ENCODE measurements at regions not wholly inside any gene's neighbourhood (a gene's known extent, or its start where the extent isn't known, plus 50 kb on each side); places are given as distances from the start of the nearest gene placed in this dataset.
"Not testable (repeated sequence)": the region's sequence is repeated elsewhere in the genome, so short reads cannot be mapped to it uniquely, and the experiment has no call there.

DNA sequence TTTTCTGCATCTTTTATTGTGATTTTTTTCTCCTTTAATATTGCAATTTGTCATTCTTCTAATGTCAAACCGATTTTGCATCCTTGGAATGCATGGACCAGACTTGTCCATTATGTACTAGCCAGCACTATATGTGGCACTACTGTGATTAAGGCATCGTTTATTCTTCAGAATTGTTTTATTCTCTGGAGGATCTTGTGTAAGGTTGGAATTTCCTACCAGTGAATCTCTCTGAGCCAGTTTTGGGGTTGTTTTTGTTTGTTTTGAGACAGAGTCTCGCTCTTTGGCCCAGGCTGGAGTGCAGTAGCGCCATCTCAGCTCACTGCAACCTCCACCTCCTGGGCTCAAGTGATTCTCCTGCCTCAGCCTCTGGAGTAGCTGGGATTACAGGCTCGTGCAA is 58.5 kb downstream of the IGLL5 start:
- DNase-seq, result no peak

DNA sequence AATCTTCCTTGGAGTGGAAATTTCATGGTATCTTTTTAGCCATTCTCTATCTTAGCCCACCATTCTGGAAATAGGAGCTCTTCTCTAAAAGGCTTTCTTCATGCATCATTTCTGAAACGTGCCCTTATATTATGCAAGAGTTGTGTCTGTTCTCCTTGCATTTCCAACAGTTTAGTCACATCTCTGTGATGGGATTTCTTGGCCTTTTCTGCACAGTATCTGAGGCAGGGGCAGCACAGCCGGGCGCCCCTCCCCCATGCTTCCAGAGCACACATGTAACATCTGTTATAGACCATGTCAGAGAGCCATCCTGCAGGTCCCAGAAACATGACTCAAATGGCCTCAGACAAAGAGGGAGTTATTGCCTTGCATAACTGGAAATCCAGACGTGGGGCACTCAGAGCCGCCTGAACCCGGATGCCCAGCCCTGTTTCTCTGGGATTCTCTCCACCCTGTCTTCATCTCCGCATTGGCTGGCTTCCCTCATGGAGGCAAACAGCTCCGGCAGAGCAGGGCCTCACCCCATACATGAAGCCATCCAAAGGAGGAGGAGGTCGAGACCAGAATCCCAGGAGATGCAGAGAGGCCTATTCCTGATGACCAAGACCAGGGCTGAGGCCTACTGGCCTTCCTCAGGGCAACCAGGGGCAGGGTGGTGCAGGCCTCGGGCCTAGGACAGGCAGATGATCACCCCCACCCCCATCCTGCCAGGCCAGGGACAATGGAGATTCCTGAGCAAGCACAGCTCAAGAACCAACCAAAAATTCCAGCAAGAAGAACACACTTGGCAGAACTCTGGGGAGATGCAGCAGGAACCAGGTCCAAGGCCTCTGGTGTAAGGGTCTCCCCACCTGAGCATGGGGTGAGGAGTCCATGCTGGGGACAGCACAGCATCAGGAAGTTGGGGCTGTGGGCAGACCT is 61.3 kb downstream of the IGLL5 start:
- DNase-seq, result no peak

DNA sequence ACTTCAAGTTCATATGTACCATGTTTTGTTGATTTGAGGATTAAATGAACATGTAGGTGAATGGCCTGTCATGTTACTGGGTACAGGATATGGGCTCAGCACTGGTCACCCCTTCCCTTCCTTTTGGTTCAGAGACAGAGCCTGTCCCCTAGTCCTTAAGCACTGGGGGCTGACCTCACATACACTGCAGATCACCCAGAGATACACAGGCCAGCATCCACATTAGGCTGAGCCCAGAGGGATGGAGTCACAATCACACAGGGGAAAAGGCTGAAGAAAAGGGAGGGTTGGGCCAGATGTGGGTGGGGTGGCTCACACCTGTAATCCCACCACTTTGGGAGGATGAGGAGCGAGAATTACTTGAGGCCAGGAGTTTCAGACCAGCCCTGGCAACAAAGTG is 62.3 kb downstream of the IGLL5 start:
- DNase-seq, result no peak

DNA sequence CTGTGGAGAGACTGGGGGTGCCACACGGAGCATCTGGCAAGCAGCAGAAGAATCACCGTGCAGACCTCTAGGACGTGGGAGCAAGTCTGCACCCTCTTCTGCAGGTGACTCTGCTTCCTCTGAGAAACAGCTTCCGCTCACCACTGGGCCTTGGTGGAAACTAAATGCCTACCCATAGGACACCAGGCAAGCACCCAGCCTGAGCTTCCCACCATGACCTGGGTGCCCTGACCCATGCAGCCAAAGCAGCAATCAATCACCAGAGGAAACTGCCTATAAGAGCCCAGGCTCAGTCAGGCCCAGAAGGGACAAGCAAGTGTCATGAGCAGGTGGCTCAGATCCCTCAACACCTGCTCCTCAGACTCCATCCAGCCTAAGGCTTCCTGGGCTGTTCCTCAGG is 63.4 kb downstream of the IGLL5 start:
- no peak for DNase-seq

DNA sequence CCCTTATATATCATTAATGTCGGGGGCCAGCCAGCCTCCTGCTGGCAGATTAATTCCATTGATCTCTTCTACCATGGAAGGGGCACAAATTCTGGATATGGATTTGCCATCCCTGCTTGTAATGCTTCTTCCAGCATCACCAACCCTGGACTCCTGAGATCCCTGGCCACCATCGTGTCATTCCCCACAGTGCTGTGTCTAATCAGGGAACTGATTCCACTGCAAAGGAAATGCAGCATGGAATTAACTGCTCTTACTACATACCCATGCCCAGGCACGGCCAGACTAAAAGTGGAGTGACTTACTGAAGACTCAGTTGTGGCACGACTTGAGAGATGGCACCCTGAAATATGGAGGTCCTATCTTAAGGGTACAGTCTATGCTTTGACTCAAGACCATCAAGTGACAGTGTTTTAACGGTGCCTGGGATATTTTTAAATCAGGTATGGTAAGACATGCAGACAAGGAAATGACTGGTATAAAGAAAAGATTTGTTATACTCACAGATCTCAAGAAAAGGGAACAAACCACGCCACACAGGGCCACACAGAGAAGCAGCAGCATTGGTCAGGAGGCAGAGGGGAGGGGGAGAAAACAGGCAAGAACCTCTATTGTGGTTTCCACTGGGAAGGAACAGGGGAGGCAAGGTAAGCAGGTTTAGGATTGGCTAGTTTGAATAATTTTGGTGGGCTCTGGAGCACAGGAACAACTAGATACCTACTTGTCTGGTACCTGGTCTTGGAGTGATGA is 65.1 kb downstream of the IGLL5 start:
- DNase-seq, result no peak

DNA sequence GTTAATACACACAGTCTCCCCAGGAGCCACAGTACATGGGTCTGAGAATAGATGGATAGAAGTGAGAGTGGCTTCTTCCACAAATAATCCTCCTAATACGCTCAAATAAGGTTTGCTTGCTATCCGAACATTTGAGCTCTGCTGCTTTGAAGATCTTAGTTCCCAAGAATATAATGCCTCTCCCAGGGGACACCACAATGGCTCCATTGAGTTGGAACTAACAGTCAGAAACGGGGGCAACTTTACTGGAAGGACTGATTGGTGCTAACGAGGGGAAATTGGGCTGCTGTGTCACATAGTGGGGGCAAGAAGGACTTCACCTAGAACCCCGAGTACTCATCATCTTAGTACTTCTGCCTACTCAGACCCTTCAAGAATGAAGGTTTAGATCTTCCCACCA is 66.2 kb downstream of the IGLL5 start:
- no peak for DNase-seq

DNA sequence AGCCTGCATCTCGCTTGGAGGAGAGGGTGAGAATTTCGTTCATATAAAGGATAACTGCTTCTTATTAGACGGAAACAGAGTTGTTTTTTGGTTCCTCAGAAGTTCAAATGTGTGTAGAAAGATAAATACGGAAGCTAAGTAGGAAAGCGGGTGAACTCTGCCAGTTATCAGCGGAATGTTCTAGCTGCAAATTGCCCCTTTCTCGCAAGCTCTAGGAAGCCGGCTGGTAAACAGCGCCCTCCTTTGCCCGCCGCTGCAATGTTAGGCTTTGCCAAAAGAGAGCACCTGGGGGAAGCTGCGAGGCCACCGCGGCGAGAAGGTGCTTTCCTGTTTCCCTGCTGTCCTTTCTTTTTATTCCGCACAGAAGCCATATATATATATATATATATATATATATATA is 67.0 kb downstream of the IGLL5 start:
- peak; percentile 15 for DNase-seq

DNA sequence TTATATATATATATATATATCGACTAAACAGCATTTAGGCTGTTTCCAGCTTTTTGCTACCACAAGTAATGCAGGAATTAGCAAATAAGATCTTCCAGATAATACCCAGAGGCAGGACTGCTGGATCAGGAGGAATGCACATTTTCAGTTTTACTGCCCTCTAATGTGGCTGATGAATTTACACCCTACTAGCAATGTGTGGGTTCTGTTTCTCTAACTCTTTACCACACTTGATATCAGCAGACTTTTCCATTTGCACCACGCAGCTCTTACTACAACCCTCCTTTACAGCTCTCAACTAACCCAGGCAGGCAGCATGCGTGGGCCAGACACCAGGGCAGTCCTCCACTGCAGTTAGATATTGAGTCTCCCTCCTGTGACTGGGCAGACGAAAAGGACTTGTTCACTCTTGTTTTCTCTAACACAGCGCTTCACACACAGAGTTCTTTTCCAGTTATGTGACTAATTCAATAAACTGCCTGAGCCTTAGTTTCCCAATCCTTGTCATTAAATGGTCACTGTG is 67.7 kb downstream of the IGLL5 start:
- no peak for DNase-seq

DNA sequence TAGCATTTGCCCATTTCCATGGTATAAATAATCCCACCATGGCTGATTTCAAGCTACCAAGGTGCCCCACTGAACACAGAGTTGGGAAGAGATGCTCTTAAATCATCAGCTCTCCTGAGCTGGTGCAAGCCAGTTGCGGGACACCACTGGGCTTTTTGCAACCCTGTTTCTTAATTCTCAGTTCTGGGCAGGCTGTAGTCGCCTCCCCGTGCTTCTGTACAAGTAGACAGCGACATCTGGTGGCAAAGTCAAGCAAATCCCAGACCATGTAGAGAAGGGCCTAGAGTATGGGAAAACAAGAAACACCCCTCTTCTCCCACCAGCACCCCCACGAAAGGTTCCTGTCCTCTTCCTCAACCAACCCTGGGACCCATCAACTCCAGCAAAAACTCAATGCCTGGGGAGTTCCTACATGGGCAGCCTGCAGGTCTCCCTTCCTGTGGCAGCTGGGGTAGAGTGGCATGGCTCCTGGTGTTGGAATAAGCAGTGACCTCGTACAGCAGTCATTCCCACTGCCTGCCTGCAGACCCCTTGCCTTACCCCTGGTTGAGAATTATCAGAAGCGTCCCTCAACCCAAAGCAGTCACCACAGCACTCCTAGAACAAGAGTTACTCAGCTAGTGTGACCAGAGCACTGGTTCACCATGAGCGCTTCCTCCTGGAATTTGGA is 68.4 kb downstream of the IGLL5 start:
- DNase-seq, result peak; percentile 78

DNA sequence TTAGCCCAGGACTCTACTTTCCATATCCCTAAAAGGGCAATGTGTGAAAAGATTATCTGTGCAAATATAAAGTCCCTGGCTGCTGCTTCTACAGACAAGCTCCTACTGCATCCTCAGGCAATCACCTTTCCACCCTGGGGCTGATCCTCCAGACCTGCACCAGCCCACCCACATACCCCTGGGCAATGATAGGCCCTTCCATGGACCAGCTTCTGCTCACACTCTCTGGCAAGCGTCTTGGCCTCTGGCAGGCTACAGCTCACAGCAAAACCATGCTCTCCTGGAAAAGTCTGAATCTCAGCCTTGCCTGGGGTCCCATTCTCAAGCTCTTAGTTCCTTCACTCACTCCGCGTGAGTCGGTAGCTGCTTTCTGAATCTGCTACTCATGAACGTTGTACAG is 69.5 kb downstream of the IGLL5 start:
- no peak for DNase-seq

DNA sequence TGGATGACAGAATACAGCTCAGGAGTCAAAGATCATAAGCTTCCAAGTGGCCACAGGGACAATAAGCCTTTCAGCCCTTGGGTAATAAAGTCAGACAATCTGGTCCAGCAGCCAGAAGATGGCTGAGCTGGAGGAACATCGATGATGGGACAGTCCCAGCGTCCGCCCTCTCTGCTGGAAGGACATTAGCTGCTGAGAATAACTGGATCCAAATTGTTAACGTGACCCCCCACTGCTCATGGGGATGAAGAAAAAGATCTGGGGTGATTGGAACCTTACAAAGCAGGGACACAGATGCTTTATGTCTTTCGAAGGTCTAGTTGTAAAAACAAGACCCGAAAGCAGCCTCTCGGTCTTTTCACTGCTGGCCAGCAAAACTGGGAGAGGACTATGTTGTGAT is 71.0 kb downstream of the IGLL5 start:
- DNase-seq, result no peak

DNA sequence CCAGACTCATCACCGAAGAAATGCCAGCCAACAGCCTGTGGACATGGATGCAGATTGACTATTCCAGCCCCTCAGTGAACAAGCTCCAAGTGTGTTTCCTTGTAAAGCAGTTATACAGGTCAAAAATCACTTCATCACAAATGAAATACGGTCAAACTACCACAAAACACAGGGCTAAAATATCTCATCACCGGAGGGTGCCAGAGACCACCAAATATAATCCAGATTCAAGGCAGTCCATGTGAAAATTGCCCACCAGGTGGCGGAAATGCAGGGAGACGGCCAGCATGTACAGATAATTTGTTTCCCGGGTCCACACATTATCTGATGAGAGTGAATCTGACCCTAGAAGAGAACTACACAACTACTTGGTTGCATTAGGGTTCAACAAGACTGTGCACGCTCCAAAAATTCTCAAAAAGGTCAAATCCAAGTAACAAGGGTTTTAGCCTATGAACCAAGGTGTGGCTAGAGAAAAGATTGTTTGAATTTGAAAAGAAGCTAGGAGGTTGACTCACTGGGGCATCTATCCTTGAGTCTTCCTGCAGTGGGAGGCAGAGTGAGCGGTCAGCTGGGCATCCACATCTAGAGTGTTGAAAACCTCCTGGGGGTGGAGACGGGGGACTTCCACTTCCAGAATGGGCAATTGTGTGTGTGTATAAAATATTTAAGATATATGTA is 71.7 kb downstream of the IGLL5 start:
- DNase-seq, result peak; percentile 67

DNA sequence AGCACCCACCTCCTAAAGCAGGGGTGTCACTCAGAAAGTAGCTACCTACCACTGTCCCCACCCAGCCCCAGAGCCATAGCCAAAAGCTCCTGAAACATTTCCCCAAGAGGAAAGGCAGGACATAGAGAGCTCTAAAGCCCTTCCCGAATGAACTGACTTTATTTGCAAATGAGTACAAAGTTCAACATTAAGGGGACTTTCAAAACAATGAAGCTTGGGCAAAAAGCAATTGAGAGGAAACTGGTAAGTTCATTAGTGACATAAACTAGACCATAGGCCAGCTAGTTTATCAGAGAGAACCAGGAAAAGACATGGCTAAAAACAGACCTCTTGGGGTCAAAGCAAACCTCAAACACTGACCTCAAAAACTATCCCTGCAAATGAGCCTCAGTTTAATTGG is 72.7 kb downstream of the IGLL5 start:
- DNase-seq, result no peak

DNA sequence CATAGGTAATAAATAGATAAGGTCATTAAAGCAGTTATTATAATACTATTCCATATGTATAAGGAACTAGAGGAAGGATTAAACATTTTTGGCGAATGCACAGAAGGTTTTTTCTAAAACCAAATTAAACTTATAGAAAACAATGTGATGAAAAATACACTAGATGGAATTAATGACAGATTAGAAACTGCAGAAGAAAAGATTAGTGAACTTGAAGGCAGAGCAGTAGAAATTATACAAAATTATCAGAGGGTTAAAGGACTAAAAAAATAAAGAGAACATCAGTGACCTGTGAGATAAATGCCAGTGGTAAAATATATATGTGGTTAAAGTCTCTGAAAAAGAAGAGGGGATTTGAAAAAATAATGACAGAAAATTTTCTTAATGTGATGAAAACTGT is 74.0 kb downstream of the IGLL5 start:
- DNase-seq, result no peak

DNA sequence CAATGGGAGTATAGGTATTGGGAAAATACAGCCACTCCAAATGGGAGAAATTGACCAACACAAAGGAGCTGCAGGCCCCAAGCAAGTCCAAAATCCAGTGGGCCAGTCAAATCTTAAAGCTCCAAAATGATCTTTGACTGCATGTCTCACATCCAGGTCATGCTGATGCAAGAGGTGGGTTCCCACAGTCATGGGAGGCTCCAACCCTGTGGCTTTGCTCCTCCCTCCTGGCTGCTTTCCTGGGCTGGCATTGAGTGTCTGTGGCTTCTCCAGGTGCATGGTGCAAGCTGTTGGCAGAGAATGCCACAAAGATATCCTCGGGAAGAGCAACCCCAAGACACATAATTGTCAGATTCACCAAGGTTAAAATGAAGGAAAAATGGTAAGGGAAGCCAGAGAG is 80.8 kb downstream of the IGLL5 start:
- DNase-seq, result no peak

DNA sequence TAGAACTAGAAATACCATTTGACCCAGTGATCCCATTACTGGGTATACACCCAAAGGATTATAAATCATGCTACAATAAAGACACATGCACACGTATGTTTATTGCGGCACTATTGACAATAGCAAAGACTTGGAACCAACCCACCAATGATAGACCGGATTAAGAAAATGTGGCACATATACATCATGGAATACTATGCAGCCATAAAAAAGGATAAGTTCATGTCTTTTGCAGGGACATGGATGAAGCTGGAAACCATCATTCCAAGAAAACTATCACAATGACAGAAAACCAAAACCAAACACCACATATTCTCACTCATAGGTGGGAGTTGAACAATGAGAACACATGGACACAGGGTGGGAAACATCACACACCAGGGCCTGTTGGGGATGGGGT is 85.0 kb downstream of the IGLL5 start:
- not testable (repeated sequence) for DNase-seq

DNA sequence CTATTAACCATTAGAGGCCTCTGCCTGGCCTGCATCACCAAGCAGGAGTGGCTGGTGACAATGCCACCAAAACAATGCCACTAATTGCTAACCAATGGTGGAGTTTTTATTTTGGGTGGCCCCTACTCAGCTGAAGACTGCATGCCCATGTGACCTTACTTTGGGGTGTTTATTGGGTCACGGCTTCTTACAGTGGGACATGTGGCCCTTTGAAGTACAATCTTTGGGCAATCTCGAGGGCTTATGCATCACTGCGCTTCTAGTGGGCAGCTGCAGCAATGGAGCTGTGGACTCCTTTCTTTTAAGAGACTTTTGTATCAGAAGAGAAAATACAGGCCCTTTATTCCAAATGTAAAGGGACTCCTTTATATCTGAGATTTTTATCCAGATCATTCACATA is 85.7 kb downstream of the IGLL5 start:
- no peak for DNase-seq

DNA sequence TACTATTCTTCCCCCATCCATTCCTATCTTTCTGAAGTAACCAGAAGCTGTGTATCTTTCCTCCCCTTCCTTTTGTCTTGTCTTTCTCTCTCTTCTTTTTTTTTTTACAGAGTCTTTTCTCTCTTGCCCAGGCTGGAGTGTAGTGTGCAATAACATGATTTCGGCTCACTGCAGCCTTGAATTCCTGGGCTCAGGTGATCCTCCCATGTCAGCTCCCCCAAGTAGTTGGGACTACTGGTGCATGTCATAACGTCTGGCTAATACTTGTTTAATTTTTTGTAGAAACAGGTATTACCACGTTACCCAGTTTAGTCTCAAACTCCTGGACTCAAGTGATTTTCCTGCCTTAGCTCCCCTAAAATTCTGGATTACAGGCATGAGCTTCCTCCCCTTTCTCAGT is 86.5 kb downstream of the IGLL5 start:
- no peak for DNase-seq

DNA sequence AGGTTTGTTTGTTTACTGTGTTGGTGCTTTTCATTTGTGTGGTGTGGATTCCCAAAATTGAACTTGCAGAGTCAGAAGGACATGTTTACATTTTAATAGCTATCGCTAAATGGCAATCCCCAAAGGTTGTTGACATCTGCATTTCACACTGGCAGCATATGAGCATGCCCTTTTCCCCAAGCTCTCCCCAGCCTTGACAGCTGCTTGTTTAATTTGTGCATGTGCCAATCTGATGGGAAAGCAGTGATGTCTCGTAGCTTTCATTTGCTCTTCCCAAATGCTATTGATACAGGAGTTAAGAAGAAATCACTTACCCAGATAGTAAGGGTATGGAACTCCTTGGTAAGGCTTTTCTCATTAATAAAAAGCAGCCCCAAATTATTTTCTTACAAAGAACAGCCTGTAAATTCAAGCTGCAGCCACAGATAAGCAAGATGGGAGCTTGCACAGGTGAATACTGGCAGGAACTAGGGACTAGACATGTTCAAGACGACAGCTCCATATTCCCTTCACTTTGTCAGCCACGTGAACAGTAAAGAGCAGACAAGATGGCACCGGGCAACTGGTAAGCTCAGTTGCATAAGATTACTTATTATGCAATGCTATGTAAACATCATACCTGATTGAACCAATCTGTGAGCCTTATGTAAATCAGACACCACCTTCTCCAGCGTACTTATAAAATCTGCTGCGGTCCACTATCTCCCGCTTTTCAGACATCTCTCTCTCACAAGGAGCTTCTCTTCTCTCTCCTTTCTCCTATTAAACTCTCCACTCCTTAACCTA is 87.4 kb downstream of the IGLL5 start:
- DNase-seq, result no peak

DNA sequence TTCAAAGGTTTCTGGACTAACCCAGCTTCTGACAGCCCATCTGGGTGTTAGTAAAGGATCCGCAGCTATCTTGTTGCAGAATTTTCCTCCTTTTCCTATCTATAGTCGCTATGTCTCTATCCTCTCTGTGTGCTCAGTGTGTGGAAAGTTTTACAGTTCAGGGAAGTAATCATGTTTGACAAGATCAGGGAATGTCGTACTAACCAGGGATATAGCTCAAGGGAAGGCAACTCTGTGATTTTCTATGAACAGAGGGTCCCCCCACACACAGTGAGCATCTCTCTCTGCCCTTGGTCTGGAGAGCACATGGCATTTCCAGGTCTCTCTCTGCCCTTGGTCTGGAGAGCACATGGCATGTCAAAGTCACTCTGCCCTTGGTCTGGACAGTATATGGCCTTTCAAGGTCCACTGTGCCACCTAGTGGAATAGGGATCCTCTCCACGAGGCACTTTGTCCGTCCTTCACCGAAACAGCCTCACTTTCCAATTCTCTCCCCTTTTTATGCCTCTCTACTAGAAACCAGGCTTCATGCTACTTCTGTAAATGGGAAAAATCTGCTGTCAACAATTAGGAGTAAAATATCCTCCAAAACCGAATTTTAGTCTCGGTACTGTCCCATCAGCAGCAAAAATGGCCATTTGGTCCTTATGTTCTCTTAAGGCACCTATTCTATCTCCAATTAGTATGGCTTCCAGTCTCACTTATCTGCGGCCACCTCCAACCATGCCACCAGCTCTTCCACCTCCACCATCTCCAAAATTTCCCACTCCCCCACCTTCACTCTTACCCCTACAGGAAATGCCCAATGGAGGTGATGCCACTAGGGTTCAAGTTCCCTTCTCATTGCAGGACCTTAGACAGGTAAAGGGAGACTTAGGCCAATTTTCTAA is 88.7 kb downstream of the IGLL5 start:
- no peak for DNase-seq

Measured in activated CD4-positive, alpha-beta T cell treated with anti-CD3 and anti-CD28 coated beads, Interleukin-2, Interleukin-6, amounts not matched to agents 100 ng/mL and 50 ng/mL, durations not matched to agents 16 hours and 8 hours (primary cell).